ENCODE measurements at regions not wholly inside any gene's neighbourhood (a gene's known extent, or its start where the extent isn't known, plus 50 kb on each side); places are given as distances from the start of the nearest gene placed in this dataset.

DNA sequence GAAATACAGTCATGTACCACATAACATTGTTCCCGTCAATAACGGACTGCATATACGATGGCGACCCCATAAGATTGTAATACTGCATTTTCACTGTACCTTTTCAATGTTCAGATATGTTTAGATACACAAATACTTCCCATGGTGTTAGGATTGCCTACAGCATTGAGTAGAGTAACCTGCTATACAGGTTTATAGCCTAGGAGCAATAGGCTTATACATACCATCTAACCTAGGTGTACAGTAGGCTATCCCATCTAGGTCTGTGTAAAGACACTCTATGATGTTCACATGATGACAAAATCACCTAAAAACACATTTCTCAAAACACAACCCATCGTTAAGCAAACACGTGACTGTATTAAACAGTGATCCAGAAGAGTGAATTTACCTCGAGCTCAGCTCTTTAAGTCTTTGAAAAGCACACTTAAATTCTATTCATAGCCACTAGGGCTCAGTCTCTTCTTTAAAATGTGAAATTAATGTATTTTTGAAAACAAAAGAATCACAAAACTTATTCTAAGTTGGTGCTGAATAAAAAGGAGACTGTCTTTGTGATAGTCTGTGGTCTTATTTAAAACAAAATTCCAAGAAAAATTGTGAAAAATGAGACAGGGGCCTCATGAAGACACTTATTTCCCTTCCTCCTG lies 239.1 kb upstream of the ARID2 start:
- DNase-seq (peak in 1 of 3 donors; percentile 23), ATAC-seq (ENCODE audit: insufficient read depth, low FRiP score) (no peak)
- no peak overlapping the region for H3K4me3 ChIP-seq
- WGBS, 2 donors, result 90 to 91% methylated on average over 7 of the region's 7 CpGs
- no peak overlapping the region for H3K9ac ChIP-seq (ENCODE audit: insufficient read depth in 1 of 2, low read length in 2 of 2)
- TF ChIP-seq, protein P1, sequence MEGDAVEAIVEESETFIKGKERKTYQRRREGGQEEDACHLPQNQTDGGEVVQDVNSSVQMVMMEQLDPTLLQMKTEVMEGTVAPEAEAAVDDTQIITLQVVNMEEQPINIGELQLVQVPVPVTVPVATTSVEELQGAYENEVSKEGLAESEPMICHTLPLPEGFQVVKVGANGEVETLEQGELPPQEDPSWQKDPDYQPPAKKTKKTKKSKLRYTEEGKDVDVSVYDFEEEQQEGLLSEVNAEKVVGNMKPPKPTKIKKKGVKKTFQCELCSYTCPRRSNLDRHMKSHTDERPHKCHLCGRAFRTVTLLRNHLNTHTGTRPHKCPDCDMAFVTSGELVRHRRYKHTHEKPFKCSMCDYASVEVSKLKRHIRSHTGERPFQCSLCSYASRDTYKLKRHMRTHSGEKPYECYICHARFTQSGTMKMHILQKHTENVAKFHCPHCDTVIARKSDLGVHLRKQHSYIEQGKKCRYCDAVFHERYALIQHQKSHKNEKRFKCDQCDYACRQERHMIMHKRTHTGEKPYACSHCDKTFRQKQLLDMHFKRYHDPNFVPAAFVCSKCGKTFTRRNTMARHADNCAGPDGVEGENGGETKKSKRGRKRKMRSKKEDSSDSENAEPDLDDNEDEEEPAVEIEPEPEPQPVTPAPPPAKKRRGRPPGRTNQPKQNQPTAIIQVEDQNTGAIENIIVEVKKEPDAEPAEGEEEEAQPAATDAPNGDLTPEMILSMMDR (IDR thresholded peaks at IDR 0.05; ENCODE audit: control extremely low read depth, extremely low read depth), result no peak
- no peaks in the 10 kb centered on the region for H3K27me3 ChIP-seq (ENCODE audit: control insufficient read depth in 3 of 3, insufficient read depth in 3 of 3, low read length in 2 of 3)
- H3K36me3 ChIP-seq (ENCODE audit: control insufficient read depth in 4 of 4, insufficient read depth in 4 of 4, low read length in 4 of 4), result no peaks in the 10 kb centered on the region
- no peak overlapping the region for H3K27ac ChIP-seq (ENCODE audit: low read depth in 1 of 2, low read length in 1 of 2)
- H3K9me3 ChIP-seq (ENCODE audit: control insufficient read depth in 4 of 4, insufficient read depth in 3 of 4, low read length in 3 of 4), result peaks cover 0 to 6% (median 0%) of the 10 kb centered on the region in 4 donors
- H3K4me1 ChIP-seq (ENCODE audit: control insufficient read depth in 5 of 5, insufficient read depth in 5 of 5, low read length in 5 of 5), result peaks cover 0 to 1% (median 0%) of the 10 kb centered on the region in 5 donors

DNA sequence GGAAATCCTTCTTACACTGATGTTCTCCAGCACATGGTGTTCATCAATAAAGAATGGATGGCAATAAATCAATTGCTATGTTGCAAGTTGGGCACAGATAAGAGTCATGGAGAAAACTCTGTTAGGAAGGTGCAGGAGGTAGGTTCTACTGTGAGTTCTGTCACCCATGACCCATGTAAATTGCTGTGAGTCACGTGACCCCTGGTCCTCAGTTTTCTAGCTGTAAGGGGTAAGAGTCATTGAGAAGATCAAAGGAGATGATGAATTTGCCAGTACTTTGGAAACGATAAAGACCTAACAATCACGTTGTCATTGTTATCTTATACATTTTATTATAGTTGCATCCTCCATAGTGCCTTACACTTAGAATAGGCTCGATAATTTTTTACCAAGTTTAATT lies 235.2 kb upstream of the ARID2 start:
- H3K27me3 ChIP-seq (ENCODE audit: control insufficient read depth in 3 of 3, insufficient read depth in 3 of 3, low read length in 2 of 3), result no peaks in the 10 kb centered on the region
- ATAC-seq (ENCODE audit: insufficient read depth, low FRiP score), result no peak
- no peaks in the 10 kb centered on the region for H3K36me3 ChIP-seq (ENCODE audit: control insufficient read depth in 4 of 4, insufficient read depth in 4 of 4, low read length in 4 of 4)
- no peaks in the 10 kb centered on the region for H3K4me1 ChIP-seq (ENCODE audit: control insufficient read depth in 5 of 5, insufficient read depth in 5 of 5, low read length in 5 of 5)
- no peak overlapping the region for H3K9ac ChIP-seq (ENCODE audit: insufficient read depth in 1 of 2, low read length in 2 of 2)
- TF ChIP-seq, protein P1 (IDR thresholded peaks at IDR 0.05; ENCODE audit: control extremely low read depth, extremely low read depth), result no peak
- H3K27ac ChIP-seq (ENCODE audit: low read depth in 1 of 2, low read length in 1 of 2), result no peak overlapping the region
- 86 to 92% methylated on average over 4 of the region's 4 CpGs for WGBS, 2 donors
- H3K4me3 ChIP-seq, result no peak overlapping the region
- H3K9me3 ChIP-seq (ENCODE audit: control insufficient read depth in 4 of 4, insufficient read depth in 3 of 4, low read length in 3 of 4), result peaks cover 0 to 6% (median 0%) of the 10 kb centered on the region in 4 donors
- DNase-seq, result no peak

DNA sequence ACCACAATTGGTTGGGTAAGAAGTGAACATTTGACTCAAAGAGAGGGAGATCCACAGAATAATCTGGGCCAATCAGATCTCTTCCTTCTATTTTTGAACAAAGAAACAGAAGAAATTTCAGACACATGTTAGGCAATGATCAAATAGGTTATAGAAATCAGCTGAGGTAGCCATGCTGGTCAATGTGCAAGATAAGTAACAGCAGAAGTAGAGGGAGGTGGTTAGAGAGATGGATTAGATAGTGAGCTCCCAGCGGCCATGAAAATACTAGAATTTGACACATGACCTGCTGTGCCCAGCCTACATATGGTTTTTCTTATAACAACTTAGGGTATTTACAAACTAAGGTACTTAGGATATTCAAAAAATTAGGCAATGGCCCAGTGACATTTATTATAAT lies 230.9 kb upstream of the ARID2 start:
- TF ChIP-seq, protein P1 (IDR thresholded peaks at IDR 0.05; ENCODE audit: control extremely low read depth, extremely low read depth), result no peak
- Histone ChIP-seq H3K4me3 (no peak overlapping the region), H3K9ac (ENCODE audit: insufficient read depth in 1 of 2, low read length in 2 of 2) (no peak overlapping the region), H3K4me1 (ENCODE audit: control insufficient read depth in 5 of 5, insufficient read depth in 5 of 5, low read length in 5 of 5) (peaks cover 0 to 11% (median 0%) of the 10 kb centered on the region in 5 donors), H3K27me3 (ENCODE audit: control insufficient read depth in 3 of 3, insufficient read depth in 3 of 3, low read length in 2 of 3) (no peaks in the 10 kb centered on the region), H3K27ac (ENCODE audit: low read depth in 1 of 2, low read length in 1 of 2) (no peak overlapping the region), H3K9me3 (ENCODE audit: control insufficient read depth in 4 of 4, insufficient read depth in 3 of 4, low read length in 3 of 4) (no peaks in the 10 kb centered on the region), H3K36me3 (ENCODE audit: control insufficient read depth in 4 of 4, insufficient read depth in 4 of 4, low read length in 4 of 4) (no peaks in the 10 kb centered on the region)
- WGBS, 2 donors, result 56 to 74% methylated on average over 1 of the region's 1 CpG
- DNase-seq (no peak), ATAC-seq (ENCODE audit: insufficient read depth, low FRiP score) (no peak)
